OCI-LY7 (cell line): ENCODE measurements at regions not wholly inside any gene's neighbourhood (a gene's known extent, or its start where the extent isn't known, plus 50 kb on each side); places are given as distances from the start of the nearest gene placed in this dataset.

ENCODE experiments used
- BruUV-seq: library from RNA; stranded (reverse); fragments of 400-500 nt; replicated peaks from 2 replicates; lab custom pipeline; 2021; lab: Mats Ljungman, UMichigan
- CTCF ChIA-PET: fragments of 300-600 bp; sonication (Branson Sonifier 250); formaldehyde crosslinking; loops from one replicate; lab custom pipeline; 2022; ENCODE audit warnings: antibody characterized with exemption; ENCODE audit not compliant: unreplicated experiment; lab: Charles Lee
- POLR2A ChIA-PET: fragments of 300-600 bp; sonication (Branson Sonifier 250); formaldehyde crosslinking; loops from one replicate; lab custom pipeline; 2022; ENCODE audit warnings: antibody characterized with exemption; lab: Charles Lee
- DNase-seq: peaks from one replicate; pipeline ENCODE4 v3.0.0-alpha.2; 2015; ENCODE audit warnings: low spot score
- H2AFZ ChIP-seq: fragments of 200-600 bp; sonication (generic), shearing (Covaris generic); 2 replicates; pipeline ENCODE4 v1.6.1; 2014; ENCODE audit warnings: mild to moderate bottlenecking, antibody characterized with exemption, low read length, moderate library complexity
- H3K27ac ChIP-seq: fragments of 200-600 bp; sonication (generic); 2 replicates; pipeline ENCODE4 v1.5.1; 2014; ENCODE audit warnings: mixed run types, low read depth, mild to moderate bottlenecking, moderate library complexity, low read length, inconsistent platforms; ENCODE audit not compliant: poor library complexity, severe bottlenecking
- H3K36me3 ChIP-seq: fragments of 200-600 bp; sonication (generic); 2 replicates; pipeline ENCODE4 v1.6.1; 2014; ENCODE audit warnings: mild to moderate bottlenecking, antibody characterized with exemption, low read length, moderate library complexity, mixed read lengths; ENCODE audit not compliant: insufficient read depth
- H3K4me1 ChIP-seq: fragments of 200-600 bp; sonication (generic); 2 replicates; pipeline ENCODE4 v1.5.1; 2014; ENCODE audit warnings: mild to moderate bottlenecking, low read length; ENCODE audit not compliant: insufficient read depth, poor library complexity, severe bottlenecking
- H3K4me2 ChIP-seq: fragments of 200-600 bp; sonication (generic); 2 replicates; pipeline ENCODE4 v1.6.1; 2014; ENCODE audit warnings: mild to moderate bottlenecking, low read length
- H3K4me3 ChIP-seq: fragments of 200-600 bp; sonication (generic); 2 replicates; pipeline ENCODE4 v1.5.1; 2014; ENCODE audit warnings: mild to moderate bottlenecking, low read depth, low read length; ENCODE audit not compliant: poor library complexity, severe bottlenecking
- H3K79me2 ChIP-seq: fragments of 200-600 bp; sonication (generic); 2 replicates; pipeline ENCODE4 v1.6.1; 2016; ENCODE audit warnings: low read depth, mild to moderate bottlenecking, low read length, moderate library complexity, mixed read lengths; ENCODE audit not compliant: insufficient read depth
- H3K9me2 ChIP-seq: fragments of 200-600 bp; sonication (generic); 2 replicates; pipeline ENCODE4 v1.6.1; 2016; ENCODE audit warnings: mild to moderate bottlenecking, low read length, mixed read lengths; ENCODE audit not compliant: insufficient read depth
- H3K9me3 ChIP-seq: fragments of 200-600 bp; sonication (generic); 2 replicates; pipeline ENCODE4 v1.6.1; 2014; ENCODE audit warnings: mild to moderate bottlenecking, mixed run types, low read length, mixed read lengths
- H4K20me1 ChIP-seq: fragments of 200-600 bp; sonication (generic); 2 replicates; pipeline ENCODE4 v1.6.1; 2014; ENCODE audit warnings: mild to moderate bottlenecking, antibody characterized with exemption, low read length, moderate library complexity, mixed read lengths; ENCODE audit not compliant: insufficient read depth
- CTCF ChIP-seq: fragments of 200-600 bp; sonication (generic); conservative IDR thresholded peaks from 2 replicates; pipeline ENCODE4 v1.5.1; 2014; ENCODE audit warnings: mild to moderate bottlenecking, antibody characterized with exemption, low read length, moderate library complexity, mixed read lengths
- EZH2phosphoT487 ChIP-seq: fragments of 200-600 bp; sonication (generic); IDR thresholded peaks from 2 replicates; pipeline ENCODE4 v1.6.1; 2018; ENCODE audit warnings: low read depth, borderline replicate concordance, mild to moderate bottlenecking, mixed run types, antibody characterized with exemption, low read length, moderate library complexity, mixed read lengths
- intact Hi-C: fragments of 100-400 bp; cut with micrococcal nuclease; formaldehyde crosslinking; loops from one replicate; pipeline ENCODE4 v1.10.0; 2022; ENCODE audit not compliant: unreplicated experiment

- no peak for TF ChIP-seq EZH2phosphoT487
- TF ChIP-seq CTCF = no peak
- Histone ChIP-seq H2AFZ (no peak overlapping the region), H3K4me2 (no peak overlapping the region), H3K9me2 (no peaks in the 10 kb centered on the region), H3K79me2 (no peaks in the 10 kb centered on the region), H3K9me3 (no peaks in the 10 kb centered on the region), H3K36me3 (no peaks in the 10 kb centered on the region), H3K27ac (no peak overlapping the region), H4K20me1 (no peaks in the 10 kb centered on the region), H3K4me3 (no peak overlapping the region), H3K4me1 (no peaks in the 10 kb centered on the region)
- no peak for DNase-seq
- CTCF ChIA-PET = no interaction called here
- BruUV-seq = no TSS peak
- POLR2A ChIA-PET = interaction anchor here (0.6 to 0.7 kb wide), 2 partner anchors 24 to 350 kb away, joined by 3 read pairs; no protein-coding TSS in a partner anchor
- intact Hi-C loops = no loop called here
Measured at GRCh38 chr6:21506126-21506525, 87.4 kb upstream of the SOX4 start.

- H3K27ac ChIP-seq = no peak overlapping the region
- TF ChIP-seq CTCF = no peak
- no peak for TF ChIP-seq EZH2phosphoT487
- H3K4me2 ChIP-seq = no peak overlapping the region
- no peak overlapping the region for H3K4me3 ChIP-seq
- intact Hi-C loops = no loop called here
- H2AFZ ChIP-seq = no peak overlapping the region
- no peaks in the 10 kb centered on the region for H4K20me1 ChIP-seq
- DNase-seq = no peak
- no peaks in the 10 kb centered on the region for H3K79me2 ChIP-seq
- no TSS peak for BruUV-seq
- H3K9me2 ChIP-seq = no peaks in the 10 kb centered on the region
- ChIA-PET POLR2A (no interaction called here), CTCF (no interaction called here)
- H3K4me1 ChIP-seq = no peaks in the 10 kb centered on the region
- no peaks in the 10 kb centered on the region for H3K36me3 ChIP-seq
- no peaks in the 10 kb centered on the region for H3K9me3 ChIP-seq
Measured at GRCh38 chr6:21507811-21508210, 85.7 kb upstream of the SOX4 start.

- no peak for TF ChIP-seq EZH2phosphoT487
- TF ChIP-seq CTCF = no peak
- Histone ChIP-seq H3K27ac (no peak overlapping the region), H3K4me1 (no peaks in the 10 kb centered on the region), H2AFZ (no peak overlapping the region), H3K9me2 (no peaks in the 10 kb centered on the region), H3K4me3 (no peak overlapping the region), H4K20me1 (no peaks in the 10 kb centered on the region), H3K79me2 (no peaks in the 10 kb centered on the region), H3K9me3 (no peaks in the 10 kb centered on the region), H3K36me3 (no peaks in the 10 kb centered on the region), H3K4me2 (no peak overlapping the region)
- ChIA-PET CTCF (no interaction called here), POLR2A (no interaction called here)
- DNase-seq = no peak
- no TSS peak for BruUV-seq
- intact Hi-C loops = no loop called here
Measured at GRCh38 chr6:21508753-21509152, 84.8 kb upstream of the SOX4 start.
